ENCODE measurements at regions not wholly inside any gene's neighbourhood (a gene's known extent, or its start where the extent isn't known, plus 50 kb on each side); places are given as distances from the start of the nearest gene placed in this dataset.

- TF ChIP-seq SIN3A (IDR thresholded peaks at IDR 0.05; ENCODE audit: borderline replicate concordance, insufficient read depth, low read length) (no peak), POLR2AphosphoS5 (IDR thresholded peaks at IDR 0.05; ENCODE audit: low read depth, low read length) (no peak), REST (IDR thresholded peaks at IDR 0.05; ENCODE audit: insufficient read depth in 1 of 2, low read depth in 2 of 2, low read length in 2 of 2) (no peak), TAF1 (IDR thresholded peaks at IDR 0.05; ENCODE audit: borderline replicate concordance, insufficient read depth, low read length) (no peak), FOXP2 (optimal IDR thresholded peaks at IDR 0.05; ENCODE audit: borderline replicate concordance, extremely low read depth, extremely low read length, insufficient read depth) (no peak)
These were observed 1203.5 kb downstream of the TYW1 start for GRCh38 chr7:68200051-68200670.

DNA sequence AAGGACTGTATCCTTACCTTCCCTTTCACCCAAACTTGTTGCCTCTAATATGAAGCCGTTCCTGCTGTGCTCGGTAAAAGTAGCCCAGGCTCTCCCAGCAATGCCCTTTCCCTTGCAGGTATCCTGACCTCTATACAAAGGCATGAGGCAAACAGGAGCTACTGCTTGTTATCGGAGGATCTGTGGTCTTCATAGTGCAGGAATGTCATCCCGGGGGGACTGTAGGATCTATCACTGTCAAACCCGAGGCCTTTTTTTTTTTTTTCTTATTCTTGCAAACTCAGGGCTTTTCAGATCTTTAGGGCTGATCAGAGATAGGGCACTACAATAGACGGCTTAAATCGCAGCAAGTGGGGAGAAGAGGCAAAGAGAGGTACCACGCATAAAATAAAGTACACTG lies 1206.6 kb downstream of the TYW1 start:
- TF ChIP-seq POLR2AphosphoS5 (IDR thresholded peaks at IDR 0.05; ENCODE audit: low read depth, low read length): no peak

DNA sequence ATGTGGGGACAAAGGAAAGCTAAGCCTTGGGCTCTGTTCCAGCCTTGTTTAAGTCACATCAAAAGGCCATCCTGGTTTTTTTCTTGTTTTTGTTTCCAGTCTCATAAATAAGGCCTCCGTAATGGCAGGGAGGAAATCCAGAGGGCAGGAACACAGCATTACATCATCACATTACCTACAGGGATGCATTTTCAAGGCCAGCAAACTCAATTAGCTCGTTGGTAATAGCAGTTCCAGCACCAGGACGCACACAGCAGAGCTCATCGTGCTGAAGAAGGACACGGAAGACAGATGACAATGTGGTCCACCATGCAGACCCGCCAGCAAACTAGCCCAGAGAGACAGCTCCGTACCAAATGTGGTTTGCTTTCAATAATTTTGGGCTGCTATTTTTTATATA lies 1209.2 kb downstream of the TYW1 start:
- TF ChIP-seq TAF1 (IDR thresholded peaks at IDR 0.05; ENCODE audit: borderline replicate concordance, insufficient read depth, low read length) (no peak), FOXP2 (optimal IDR thresholded peaks at IDR 0.05; ENCODE audit: borderline replicate concordance, extremely low read depth, extremely low read length, insufficient read depth) (no peak), SIN3A (IDR thresholded peaks at IDR 0.05; ENCODE audit: borderline replicate concordance, insufficient read depth, low read length) (no peak)

- TF ChIP-seq FOXP2 (optimal IDR thresholded peaks at IDR 0.05; ENCODE audit: borderline replicate concordance, extremely low read depth, extremely low read length, insufficient read depth) (no peak), POLR2AphosphoS5 (IDR thresholded peaks at IDR 0.05; ENCODE audit: low read depth, low read length) (no peak), SIN3A (IDR thresholded peaks at IDR 0.05; ENCODE audit: borderline replicate concordance, insufficient read depth, low read length) (no peak), TAF1 (IDR thresholded peaks at IDR 0.05; ENCODE audit: borderline replicate concordance, insufficient read depth, low read length) (no peak), REST (IDR thresholded peaks at IDR 0.05; ENCODE audit: insufficient read depth in 1 of 2, low read depth in 2 of 2, low read length in 2 of 2) (no peak)
These were observed 1210.4 kb downstream of the TYW1 start for GRCh38 chr7:68206946-68207485.

DNA sequence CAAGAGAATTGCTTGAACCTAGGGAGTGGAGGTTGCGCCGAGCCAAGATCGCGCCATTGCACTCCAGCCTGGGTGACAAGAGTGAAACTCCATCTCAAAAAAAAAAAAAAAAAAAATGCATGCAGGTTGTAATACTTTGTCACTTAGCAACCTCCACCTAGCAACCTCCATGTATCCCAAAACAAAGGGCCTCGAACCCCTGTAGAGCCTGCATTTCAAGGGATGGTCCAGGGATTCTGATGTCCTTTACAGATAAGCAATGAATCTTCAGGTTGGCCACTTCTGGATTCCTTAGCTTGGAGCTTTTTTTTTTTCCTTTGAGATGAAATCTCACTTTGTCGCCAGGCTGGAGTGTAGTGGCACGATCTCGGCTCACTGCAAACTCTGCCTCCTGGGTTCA lies 1211.0 kb downstream of the TYW1 start:
- TF ChIP-seq FOXP2 (optimal IDR thresholded peaks at IDR 0.05; ENCODE audit: borderline replicate concordance, extremely low read depth, extremely low read length, insufficient read depth): no peak
- TF ChIP-seq SIN3A (IDR thresholded peaks at IDR 0.05; ENCODE audit: borderline replicate concordance, insufficient read depth, low read length): no peak
- no peak for TF ChIP-seq REST (IDR thresholded peaks at IDR 0.05; ENCODE audit: insufficient read depth in 1 of 2, low read depth in 2 of 2, low read length in 2 of 2)
- no peak for TF ChIP-seq POLR2AphosphoS5 (IDR thresholded peaks at IDR 0.05; ENCODE audit: low read depth, low read length)
- no peak for TF ChIP-seq TAF1 (IDR thresholded peaks at IDR 0.05; ENCODE audit: borderline replicate concordance, insufficient read depth, low read length)

DNA sequence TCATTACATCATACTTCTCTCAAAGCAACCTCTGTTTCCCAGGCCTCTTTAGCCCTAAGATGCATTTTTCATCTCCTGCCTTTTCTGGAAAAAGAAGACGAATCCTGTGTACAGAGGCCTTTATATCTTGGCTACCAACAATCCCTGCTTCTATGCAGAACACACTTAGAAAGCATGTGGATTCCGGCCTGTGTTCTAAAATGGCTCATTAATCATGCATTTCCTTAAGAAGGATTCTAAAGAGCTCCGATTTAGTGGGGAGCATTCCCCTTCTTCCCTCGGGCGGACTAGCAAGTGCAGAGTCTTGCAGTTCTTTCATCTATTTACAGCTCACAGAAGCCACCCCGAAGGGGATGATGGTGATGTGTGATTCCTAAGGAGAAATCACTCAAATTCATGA lies 1212.9 kb downstream of the TYW1 start:
- TF ChIP-seq TAF1 (IDR thresholded peaks at IDR 0.05; ENCODE audit: borderline replicate concordance, insufficient read depth, low read length) (no peak), FOXP2 (optimal IDR thresholded peaks at IDR 0.05; ENCODE audit: borderline replicate concordance, extremely low read depth, extremely low read length, insufficient read depth) (no peak), REST (IDR thresholded peaks at IDR 0.05; ENCODE audit: insufficient read depth in 1 of 2, low read depth in 2 of 2, low read length in 2 of 2) (no peak), SIN3A (IDR thresholded peaks at IDR 0.05; ENCODE audit: borderline replicate concordance, insufficient read depth, low read length) (no peak)

Data from PFSK-1 (cell line).